GM12878 (cell line): ENCODE measurements at regions not wholly inside any gene's neighbourhood (a gene's known extent, or its start where the extent isn't known, plus 50 kb on each side); places are given as distances from the start of the nearest gene placed in this dataset.
A peak's percentile ranks its signal among the peaks of the same experiment; 100 is the strongest.

Source experiments
- ATAC-seq: fragments of 200-7000 bp; cut with Tn5 transposase; 3 replicates; pipeline ENCODE4 v1.9.1; 2020; ENCODE audit warnings: mild to moderate bottlenecking, moderate library complexity
- BruUV-seq: library from RNA; stranded (reverse); fragments of 400-500 nt; replicated peaks from 2 replicates; lab custom pipeline; 2021; lab: Mats Ljungman, UMichigan
- CTCF ChIA-PET: fragments of 300-600 bp; sonication (Branson Sonifier 250); formaldehyde crosslinking; extraction: SDS; loops from one replicate; lab custom pipeline; 2021; ENCODE audit warnings: inconsistent platforms; lab: Yijun Ruan, JAX
- POLR2A ChIA-PET: fragments of 350-600 bp; formaldehyde crosslinking; extraction: SDS; loops from one replicate; lab custom pipeline; 2021; ENCODE audit warnings: inconsistent platforms; lab: Charles Lee
- RAD21 ChIA-PET: fragments of 300-600 bp; sonication (Branson Sonifier 250); formaldehyde crosslinking; loops from one replicate; lab custom pipeline; 2023; ENCODE audit warnings: antibody characterized with exemption; ENCODE audit not compliant: unreplicated experiment; lab: Charles Lee
- SMC1A ChIA-PET: fragments of 300-600 bp; sonication (Branson Sonifier 250); formaldehyde crosslinking; loops from one replicate; lab custom pipeline; 2023; ENCODE audit not compliant: unreplicated experiment, uncharacterized antibody; lab: Charles Lee
- DNase-seq: peaks from one replicate; pipeline ENCODE4 v3.0.0-alpha.2; 2011; ENCODE audit warnings: low read depth, low spot score
- FAIRE-seq: peaks from 3 replicates; lab custom pipeline; 2011; peaks lifted over from hg19 to GRCh38; lab: Jason Lieb, UNC
- H2AFZ ChIP-seq: 2 replicates; pipeline ENCODE4 v1.6.0; 2011; ENCODE audit warnings: low read depth, low read length, control low read depth; ENCODE audit not compliant: control insufficient read depth
- H3K27ac ChIP-seq: 2 replicates; pipeline ENCODE4 v1.5.1; 2011; ENCODE audit warnings: control low read depth; ENCODE audit not compliant: control insufficient read depth, insufficient read depth
- H3K27me3 ChIP-seq, 2 experiments: replicated peaks in 1 of 2; 2 replicates each; pipeline versions ENCODE4 v1.6.0 to v1.6.1; 2011; ENCODE audit warnings: low read length in 1 of 2; ENCODE audit not compliant: control insufficient read depth in 2 of 2, insufficient read depth in 2 of 2
- H3K36me3 ChIP-seq, 2 experiments: 2 replicates each; pipeline ENCODE4 v1.5.1; 2011; ENCODE audit warnings: low read length in 1 of 2; ENCODE audit not compliant: control insufficient read depth in 2 of 2, insufficient read depth in 2 of 2
- H3K4me1 ChIP-seq: 2 replicates; pipeline ENCODE4 v1.6.1; 2011; ENCODE audit warnings: mild to moderate bottlenecking, low read length, moderate library complexity, mixed read lengths; ENCODE audit not compliant: control insufficient read depth, insufficient read depth
- H3K4me2 ChIP-seq: 2 replicates; pipeline ENCODE4 v1.6.0; 2011; ENCODE audit warnings: control low read depth; ENCODE audit not compliant: control insufficient read depth, insufficient read depth
- H3K4me3 ChIP-seq: fragments of 200-600 bp; sonication (generic); 2 replicates; pipeline ENCODE4 v1.5.1; 2016
- H3K79me2 ChIP-seq: 2 replicates; pipeline ENCODE4 v1.6.0; 2011; ENCODE audit warnings: low read length; ENCODE audit not compliant: control insufficient read depth, insufficient read depth
- H3K9ac ChIP-seq: 2 replicates; pipeline ENCODE4 v1.8.0; 2011; ENCODE audit warnings: low read length, control low read depth, mixed read lengths; ENCODE audit not compliant: control insufficient read depth, insufficient read depth
- H3K9me3 ChIP-seq: replicated peaks from 3 replicates; pipeline ENCODE4 v1.5.1; 2011; ENCODE audit warnings: mild to moderate bottlenecking, low read length; ENCODE audit not compliant: control insufficient read depth, insufficient read depth
- H4K20me1 ChIP-seq: 2 replicates; pipeline ENCODE4 v1.6.0; 2011; ENCODE audit not compliant: control insufficient read depth, insufficient read depth
- BCL3 ChIP-seq: IDR thresholded peaks from 2 replicates; pipeline ENCODE4 v1.6.1; 2011; ENCODE audit warnings: borderline replicate concordance, low read depth, mild to moderate bottlenecking, moderate library complexity, low read length; ENCODE audit not compliant: insufficient read depth, poor library complexity, severe bottlenecking
- CBFB ChIP-seq: IDR thresholded peaks from 2 replicates; pipeline ENCODE4 v1.6.1; 2016; ENCODE audit warnings: antibody characterized with exemption, low read depth
- CREM ChIP-seq: IDR thresholded peaks from 2 replicates; pipeline ENCODE4 v1.6.1; 2014; ENCODE audit warnings: antibody characterized with exemption, low read depth
- EED ChIP-seq: sonication (generic); IDR thresholded peaks from 2 replicates; pipeline ENCODE4 v1.6.1; 2016; ENCODE audit warnings: antibody characterized with exemption, low read depth
- EP300 ChIP-seq, 2 experiments: fragments of 150-350 bp in 1 of 2; IDR thresholded peaks; 2 replicates each; pipeline ENCODE4 v1.6.1; 2011 to 2012; ENCODE audit warnings: low read depth in 2 of 2, low read length in 2 of 2, borderline replicate concordance in 1 of 2, improper control_type of control experiment in 1 of 2, inconsistent platforms in 1 of 2; ENCODE audit not compliant: control insufficient read depth in 1 of 2
- ETV6 ChIP-seq, 2 experiments: fragments of 450-650 bp in 1 of 2; IDR thresholded peaks in 1 of 2; conservative IDR thresholded peaks in 1 of 2; 2 replicates each; pipeline ENCODE4 v1.6.1; 2014; ENCODE audit warnings: antibody characterized with exemption in 1 of 2, borderline replicate concordance in 1 of 2, low read depth in 1 of 2, mild to moderate bottlenecking in 1 of 2, moderate library complexity in 1 of 2
- GABPA ChIP-seq: IDR thresholded peaks from 2 replicates; pipeline ENCODE4 v1.6.1; 2014; ENCODE audit warnings: antibody characterized with exemption, low read depth, mild to moderate bottlenecking, inconsistent platforms
- HDGF ChIP-seq: fragments of 450-650 bp; IDR thresholded peaks from 2 replicates; pipeline ENCODE4 v1.6.1; 2016; ENCODE audit warnings: antibody characterized with exemption
- IKZF1 ChIP-seq: fragments of 450-650 bp; conservative IDR thresholded peaks from 2 replicates; pipeline ENCODE4 v1.6.1; 2017; ENCODE audit warnings: antibody characterized with exemption, mild to moderate bottlenecking
- IKZF2 ChIP-seq, 2 experiments: fragments of 450-650 bp; IDR thresholded peaks; 2 replicates each; pipeline ENCODE4 v1.6.1; 2017; ENCODE audit warnings: mild to moderate bottlenecking in 2 of 2, moderate library complexity in 2 of 2
- MEF2A ChIP-seq: IDR thresholded peaks from 2 replicates; pipeline ENCODE4 v1.6.1; 2011; ENCODE audit warnings: low read depth, mild to moderate bottlenecking, low read length, moderate library complexity; ENCODE audit not compliant: insufficient read depth
- NFIC ChIP-seq: IDR thresholded peaks from 2 replicates; pipeline ENCODE4 v1.6.1; 2012; ENCODE audit warnings: low read depth, mild to moderate bottlenecking, inconsistent platforms, low read length, moderate library complexity
- SIN3A ChIP-seq: IDR thresholded peaks from 2 replicates; pipeline ENCODE4 v1.6.1; 2012; ENCODE audit warnings: low read depth, low read length, improper control_type of control experiment
- TCF3 ChIP-seq: IDR thresholded peaks from 2 replicates; pipeline ENCODE4 v1.6.1; 2012; ENCODE audit warnings: low read depth, mild to moderate bottlenecking, low read length, borderline replicate concordance; ENCODE audit not compliant: insufficient read depth
- ZBTB11 ChIP-seq: fragments of 450-650 bp; formaldehyde crosslinking; IDR thresholded peaks from 2 replicates; pipeline ENCODE4 v1.5.0; 2022; ENCODE audit warnings: mild to moderate bottlenecking, missing genetic modification characterization
- ZBTB33 ChIP-seq: fragments of 450-650 bp; IDR thresholded peaks from 2 replicates; pipeline ENCODE4 v1.6.1; 2017; ENCODE audit warnings: mild to moderate bottlenecking
- ZNF217 ChIP-seq: fragments of 450-650 bp; IDR thresholded peaks from 2 replicates; pipeline ENCODE4 v1.6.1; 2017; ENCODE audit warnings: antibody characterized with exemption, mild to moderate bottlenecking
- WGBS: methylation state at CpG from one replicate; pipeline ENCODE4 v1.1.6; 2016; ENCODE audit warnings: low lambda C conversion rate; ENCODE audit not compliant: insufficient replicate concordance, insufficient coverage; ENCODE audit errors: missing lambda C conversion rate; 5-methylcytosine and 5-hydroxymethylcytosine counted together
- in situ Hi-C: fragments of 300-500 bp; cut with MboI; formaldehyde crosslinking; loops from 9 replicates; pipeline ENCODE4 v1.14.3; 2018; ENCODE audit warnings: mixed read lengths
- intact Hi-C: fragments of 100-400 bp; cut with micrococcal nuclease; formaldehyde crosslinking; loops from one replicate; pipeline ENCODE4 v1.14.2; 2022; ENCODE audit not compliant: unreplicated experiment

GRCh38 chr4:169341490-169341889 lies 70.7 kb upstream of the SH3RF1 start:
- DNase-seq (peak; percentile 62), ATAC-seq (peak; percentile 87), FAIRE-seq (no peak)
- Histone ChIP-seq H3K9ac (no peak overlapping the region; the same call in 1 of the 2 replicates), H2AFZ (peak overlapping the region; percentile 18), H3K27me3 (no peaks in the 10 kb centered on the region), H3K27ac (peak overlapping the region; percentile 23; the same call in 1 of the 2 replicates), H3K4me2 (peak overlapping the region; percentile 0), H3K4me1 (peaks cover 13% of the 10 kb centered on the region), H3K9me3 (no peaks in the 10 kb centered on the region), H3K36me3 (no peaks in the 10 kb centered on the region), H4K20me1 (no peaks in the 10 kb centered on the region), H3K4me3 (no peak overlapping the region), H3K79me2 (no peaks in the 10 kb centered on the region)
- ChIA-PET CTCF (interaction anchor here (0.9 to 2.7 kb wide), 9 partner anchors 22 to 265 kb away, joined by 3 to 10 read pairs (median 4); no protein-coding TSS in a partner anchor), RAD21 (interaction anchor here (0.6 to 3.3 kb wide), 22 partner anchors 9 to 144 kb away, joined by 3 to 34 read pairs (median 4); no protein-coding TSS in a partner anchor), SMC1A (interaction anchor here (0.5 to 4.7 kb wide), 31 partner anchors 9 to 317 kb away, joined by 3 to 39 read pairs (median 3); no protein-coding TSS in a partner anchor), POLR2A (interaction anchor here (1.3 to 1.7 kb wide), 4 partner anchors 9 to 96 kb away, joined by 3 to 6 read pairs (median 4); no protein-coding TSS in a partner anchor)
- intact Hi-C loops (loop anchor here (1.0 kb wide), 1 partner anchor 69 kb away; no protein-coding TSS in a partner anchor), in situ Hi-C loops (no loop called here)
- 0% methylated on average over 4 of the region's 4 CpGs for WGBS
- no TSS peak for BruUV-seq
- TF ChIP-seq ETV6 (conservative IDR thresholded peaks at IDR 0.05 in 1 of 2, IDR thresholded peaks at IDR 0.05 in 1 of 2; ENCODE audit: borderline replicate concordance in 1 of 2, low read depth in 1 of 2) (peak in 1 of 2 experiments; percentile 61; a peak in 2 of 4 replicates), HDGF (no peak), SIN3A (no peak), BCL3 (peak; percentile 61), ZBTB33 (no peak), GABPA (0 out of 2 replicates have a peak, but pooled peaks have one; percentile 17), EP300 (IDR thresholded peaks at IDR 0.05; ENCODE audit: borderline replicate concordance in 1 of 2, control insufficient read depth in 1 of 2, low read depth in 2 of 2, low read length in 2 of 2) (peak in 1 of 2 experiments; percentile 36; a peak in 1 of 4 replicates), ZNF217 (0 out of 2 replicates have a peak, but pooled peaks have one; percentile 28), TCF3 (peak; percentile 75; the same call in 1 of the 2 replicates), IKZF1 (peak; percentile 88), EED (peak; percentile 87), IKZF2 (IDR thresholded peaks at IDR 0.05) (peak; percentile 56 to 73; a peak in 3 of 4 replicates), CREM (peak; percentile 76), NFIC (peak; percentile 79; the same call in 1 of the 2 replicates), ZBTB11 (CRISPR knock-in tag) (no peak), MEF2A (0 out of 2 replicates have a peak, but pooled peaks have one; percentile 56), CBFB (peak; percentile 62)
